ENCODE measurements at regions not wholly inside any gene's neighbourhood (a gene's known extent, or its start where the extent isn't known, plus 50 kb on each side); places are given as distances from the start of the nearest gene placed in this dataset.

- H3K36me3 ChIP-seq (ENCODE audit: control insufficient read depth, low read depth, low read length) = no peaks in the 10 kb centered on the region
- H3K4me3 ChIP-seq (ENCODE audit: low read length) = no peak overlapping the region
- no peaks in the 10 kb centered on the region for H3K4me1 ChIP-seq (ENCODE audit: control insufficient read depth, low read depth, low read length)
- H3K9me3 ChIP-seq (ENCODE audit: control insufficient read depth, low read depth, low read length) = peaks cover 10% of the 10 kb centered on the region
- no peak overlapping the region for H3K9ac ChIP-seq (ENCODE audit: low read length)
- no peak overlapping the region for H3K27ac ChIP-seq (ENCODE audit: low read length)
- no peaks in the 10 kb centered on the region for H3K27me3 ChIP-seq (ENCODE audit: control insufficient read depth, insufficient read depth, low read length)
These were observed 315.4 kb upstream of the GRIA3 start for GRCh38 chrX:122868631-122869030.

GRCh38 chrX:122869171-122869570 is 314.9 kb upstream of the GRIA3 start:
- Histone ChIP-seq H3K36me3 (ENCODE audit: control insufficient read depth, low read depth, low read length) (no peaks in the 10 kb centered on the region), H3K9ac (ENCODE audit: low read length) (no peak overlapping the region), H3K4me1 (ENCODE audit: control insufficient read depth, low read depth, low read length) (no peaks in the 10 kb centered on the region), H3K4me3 (ENCODE audit: low read length) (no peak overlapping the region), H3K27ac (ENCODE audit: low read length) (no peak overlapping the region), H3K9me3 (ENCODE audit: control insufficient read depth, low read depth, low read length) (peaks cover 9% of the 10 kb centered on the region), H3K27me3 (ENCODE audit: control insufficient read depth, insufficient read depth, low read length) (no peaks in the 10 kb centered on the region)

GRCh38 chrX:122878269-122878668 is 305.8 kb upstream of the GRIA3 start:
- no peak overlapping the region for H3K27ac ChIP-seq (ENCODE audit: low read length)
- H3K9me3 ChIP-seq (ENCODE audit: control insufficient read depth, low read depth, low read length) = peaks cover 20% of the 10 kb centered on the region
- H3K4me1 ChIP-seq (ENCODE audit: control insufficient read depth, low read depth, low read length) = no peaks in the 10 kb centered on the region
- H3K36me3 ChIP-seq (ENCODE audit: control insufficient read depth, low read depth, low read length) = no peaks in the 10 kb centered on the region
- no peak overlapping the region for H3K9ac ChIP-seq (ENCODE audit: low read length)
- no peaks in the 10 kb centered on the region for H3K27me3 ChIP-seq (ENCODE audit: control insufficient read depth, insufficient read depth, low read length)
- H3K4me3 ChIP-seq (ENCODE audit: low read length) = no peak overlapping the region

- Histone ChIP-seq H3K9me3 (ENCODE audit: control insufficient read depth, low read depth, low read length) (peaks cover 16% of the 10 kb centered on the region), H3K27ac (ENCODE audit: low read length) (no peak overlapping the region), H3K36me3 (ENCODE audit: control insufficient read depth, low read depth, low read length) (no peaks in the 10 kb centered on the region), H3K9ac (ENCODE audit: low read length) (no peak overlapping the region), H3K4me1 (ENCODE audit: control insufficient read depth, low read depth, low read length) (no peaks in the 10 kb centered on the region), H3K27me3 (ENCODE audit: control insufficient read depth, insufficient read depth, low read length) (no peaks in the 10 kb centered on the region), H3K4me3 (ENCODE audit: low read length) (no peak overlapping the region)
These were observed 303.1 kb upstream of the GRIA3 start for GRCh38 chrX:122880952-122881351.

GRCh38 chrX:122890729-122891128 is 293.3 kb upstream of the GRIA3 start:
- peaks cover 8% of the 10 kb centered on the region for H3K9me3 ChIP-seq (ENCODE audit: control insufficient read depth, low read depth, low read length)
- H3K27ac ChIP-seq (ENCODE audit: low read length) = no peak overlapping the region
- no peaks in the 10 kb centered on the region for H3K4me1 ChIP-seq (ENCODE audit: control insufficient read depth, low read depth, low read length)
- no peak overlapping the region for H3K4me3 ChIP-seq (ENCODE audit: low read length)
- H3K9ac ChIP-seq (ENCODE audit: low read length) = no peak overlapping the region
- no peaks in the 10 kb centered on the region for H3K36me3 ChIP-seq (ENCODE audit: control insufficient read depth, low read depth, low read length)
- no peaks in the 10 kb centered on the region for H3K27me3 ChIP-seq (ENCODE audit: control insufficient read depth, insufficient read depth, low read length)

GRCh38 chrX:122906726-122907125 is 277.4 kb upstream of the GRIA3 start:
- no peaks in the 10 kb centered on the region for H3K27me3 ChIP-seq (ENCODE audit: control insufficient read depth, insufficient read depth, low read length)
- H3K9ac ChIP-seq (ENCODE audit: low read length) = no peak overlapping the region
- no peaks in the 10 kb centered on the region for H3K4me1 ChIP-seq (ENCODE audit: control insufficient read depth, low read depth, low read length)
- no peak overlapping the region for H3K4me3 ChIP-seq (ENCODE audit: low read length)
- no peaks in the 10 kb centered on the region for H3K36me3 ChIP-seq (ENCODE audit: control insufficient read depth, low read depth, low read length)
- H3K9me3 ChIP-seq (ENCODE audit: control insufficient read depth, low read depth, low read length) = peaks cover 38% of the 10 kb centered on the region
- H3K27ac ChIP-seq (ENCODE audit: low read length) = no peak overlapping the region

GRCh38 chrX:122907375-122907774 is 276.7 kb upstream of the GRIA3 start:
- no peaks in the 10 kb centered on the region for H3K27me3 ChIP-seq (ENCODE audit: control insufficient read depth, insufficient read depth, low read length)
- H3K27ac ChIP-seq (ENCODE audit: low read length) = no peak overlapping the region
- H3K4me1 ChIP-seq (ENCODE audit: control insufficient read depth, low read depth, low read length) = no peaks in the 10 kb centered on the region
- peaks cover 42% of the 10 kb centered on the region for H3K9me3 ChIP-seq (ENCODE audit: control insufficient read depth, low read depth, low read length)
- no peak overlapping the region for H3K4me3 ChIP-seq (ENCODE audit: low read length)
- no peak overlapping the region for H3K9ac ChIP-seq (ENCODE audit: low read length)
- no peaks in the 10 kb centered on the region for H3K36me3 ChIP-seq (ENCODE audit: control insufficient read depth, low read depth, low read length)

- no peaks in the 10 kb centered on the region for H3K36me3 ChIP-seq (ENCODE audit: control insufficient read depth, low read depth, low read length)
- H3K4me1 ChIP-seq (ENCODE audit: control insufficient read depth, low read depth, low read length) = no peaks in the 10 kb centered on the region
- H3K27me3 ChIP-seq (ENCODE audit: control insufficient read depth, insufficient read depth, low read length) = no peaks in the 10 kb centered on the region
- H3K4me3 ChIP-seq (ENCODE audit: low read length) = no peak overlapping the region
- H3K9ac ChIP-seq (ENCODE audit: low read length) = no peak overlapping the region
- no peak overlapping the region for H3K27ac ChIP-seq (ENCODE audit: low read length)
- H3K9me3 ChIP-seq (ENCODE audit: control insufficient read depth, low read depth, low read length) = peaks cover 43% of the 10 kb centered on the region
These were observed 273.4 kb upstream of the GRIA3 start for GRCh38 chrX:122910697-122911096.

GRCh38 chrX:122913134-122913533 is 270.9 kb upstream of the GRIA3 start:
- Histone ChIP-seq H3K27me3 (ENCODE audit: control insufficient read depth, insufficient read depth, low read length) (no peaks in the 10 kb centered on the region), H3K36me3 (ENCODE audit: control insufficient read depth, low read depth, low read length) (no peaks in the 10 kb centered on the region), H3K4me3 (ENCODE audit: low read length) (no peak overlapping the region), H3K27ac (ENCODE audit: low read length) (no peak overlapping the region), H3K4me1 (ENCODE audit: control insufficient read depth, low read depth, low read length) (no peaks in the 10 kb centered on the region), H3K9ac (ENCODE audit: low read length) (no peak overlapping the region), H3K9me3 (ENCODE audit: control insufficient read depth, low read depth, low read length) (peaks cover 27% of the 10 kb centered on the region)

GRCh38 chrX:122913764-122914163 is 270.3 kb upstream of the GRIA3 start:
- Histone ChIP-seq H3K36me3 (ENCODE audit: control insufficient read depth, low read depth, low read length) (no peaks in the 10 kb centered on the region), H3K9me3 (ENCODE audit: control insufficient read depth, low read depth, low read length) (peaks cover 27% of the 10 kb centered on the region), H3K4me1 (ENCODE audit: control insufficient read depth, low read depth, low read length) (no peaks in the 10 kb centered on the region), H3K4me3 (ENCODE audit: low read length) (no peak overlapping the region), H3K27me3 (ENCODE audit: control insufficient read depth, insufficient read depth, low read length) (no peaks in the 10 kb centered on the region), H3K9ac (ENCODE audit: low read length) (no peak overlapping the region), H3K27ac (ENCODE audit: low read length) (no peak overlapping the region)

- H3K27ac ChIP-seq (ENCODE audit: low read length) = no peak overlapping the region
- no peak overlapping the region for H3K4me3 ChIP-seq (ENCODE audit: low read length)
- no peaks in the 10 kb centered on the region for H3K36me3 ChIP-seq (ENCODE audit: control insufficient read depth, low read depth, low read length)
- H3K27me3 ChIP-seq (ENCODE audit: control insufficient read depth, insufficient read depth, low read length) = no peaks in the 10 kb centered on the region
- peaks cover 26% of the 10 kb centered on the region for H3K9me3 ChIP-seq (ENCODE audit: control insufficient read depth, low read depth, low read length)
- H3K9ac ChIP-seq (ENCODE audit: low read length) = no peak overlapping the region
- no peaks in the 10 kb centered on the region for H3K4me1 ChIP-seq (ENCODE audit: control insufficient read depth, low read depth, low read length)
These were observed 269.8 kb upstream of the GRIA3 start for GRCh38 chrX:122914256-122914655.

- H3K4me3 ChIP-seq (ENCODE audit: low read length) = no peak overlapping the region
- H3K9ac ChIP-seq (ENCODE audit: low read length) = no peak overlapping the region
- H3K27me3 ChIP-seq (ENCODE audit: control insufficient read depth, insufficient read depth, low read length) = no peaks in the 10 kb centered on the region
- H3K4me1 ChIP-seq (ENCODE audit: control insufficient read depth, low read depth, low read length) = peaks cover 3% of the 10 kb centered on the region
- no peaks in the 10 kb centered on the region for H3K36me3 ChIP-seq (ENCODE audit: control insufficient read depth, low read depth, low read length)
- peaks cover 20% of the 10 kb centered on the region for H3K9me3 ChIP-seq (ENCODE audit: control insufficient read depth, low read depth, low read length)
- H3K27ac ChIP-seq (ENCODE audit: low read length) = no peak overlapping the region
These were observed 249.9 kb upstream of the GRIA3 start for GRCh38 chrX:122934131-122934530.
